Thyroid gland (tissue), 4 donors: ENCODE measurements at regions not wholly inside any gene's neighbourhood (a gene's known extent, or its start where the extent isn't known, plus 50 kb on each side); places are given as distances from the start of the nearest gene placed in this dataset. TPM values are rescaled to one million over a fixed set of nuclear protein-coding genes. Genes with fewer than 3 reads are reported as not detected.

ENCODE experiments used
- DNase-seq, 2 donors: peaks; one replicate each; pipeline ENCODE4 v3.0.0-alpha.2; 2019
- H3K27ac ChIP-seq, 3 donors: fragments of 200-600 bp; sonication (generic); 1 replicate in 2 of 3; 2 replicates in 1 of 3; pipeline ENCODE4 v1.5.1; 2016 to 2019; ENCODE audit warnings: mild to moderate bottlenecking in 1 of 3, moderate library complexity in 1 of 3
- H3K27me3 ChIP-seq: fragments of 200-600 bp; sonication (generic); one replicate; pipeline ENCODE4 v1.5.1; 2019
- H3K36me3 ChIP-seq, 2 donors: fragments of 200-600 bp; sonication (generic); one replicate each; pipeline ENCODE4 v1.5.1; 2016 to 2019
- H3K4me1 ChIP-seq, 2 donors: fragments of 200-600 bp; sonication (generic); one replicate each; pipeline ENCODE4 v1.5.1; 2017 to 2019
- H3K4me3 ChIP-seq, 3 donors: fragments of 200-600 bp; sonication (generic); replicated peaks in 1 of 3; 1 replicate in 2 of 3; 2 replicates in 1 of 3; pipeline ENCODE4 v1.5.1; 2016; ENCODE audit warnings: mild to moderate bottlenecking in 1 of 3
- H3K9me3 ChIP-seq: fragments of 200-600 bp; sonication (generic); one replicate; pipeline ENCODE4 v1.5.1; 2017
- CTCF ChIP-seq, 6 experiments: fragments of 200-600 bp in 3 of 6; fragments of 450-650 bp in 3 of 6; sonication (generic) in 3 of 6; IDR thresholded peaks; one replicate each; pipeline ENCODE4 v1.5.1; 2016 to 2019; ENCODE audit warnings: antibody characterized with exemption in 6 of 6, mild to moderate bottlenecking in 2 of 6, inconsistent platforms in 1 of 6, moderate library complexity in 1 of 6
- POLR2A ChIP-seq, 2 donors: fragments of 450-650 bp; IDR thresholded peaks; one replicate each; pipeline ENCODE4 v1.6.1; 2017; ENCODE audit warnings: antibody characterized with exemption in 2 of 2, mild to moderate bottlenecking in 2 of 2, moderate library complexity in 1 of 2
- WGBS, 2 donors: methylation state at CpG; one replicate each; pipeline ENCODE4 v1.1.5; 2017; 5-methylcytosine and 5-hydroxymethylcytosine counted together
- intact Hi-C: fragments of 100-400 bp; cut with DNase I; formaldehyde crosslinking; loops from one replicate; pipeline ENCODE4 v1.15.1; 2023
- small RNA-seq: library from RNA; depleted of rRNA; stranded (forward); fragments of <200 nt; gene quantifications from one replicate; pipeline ENCODE3, GENCODE V24; 2016

DNA sequence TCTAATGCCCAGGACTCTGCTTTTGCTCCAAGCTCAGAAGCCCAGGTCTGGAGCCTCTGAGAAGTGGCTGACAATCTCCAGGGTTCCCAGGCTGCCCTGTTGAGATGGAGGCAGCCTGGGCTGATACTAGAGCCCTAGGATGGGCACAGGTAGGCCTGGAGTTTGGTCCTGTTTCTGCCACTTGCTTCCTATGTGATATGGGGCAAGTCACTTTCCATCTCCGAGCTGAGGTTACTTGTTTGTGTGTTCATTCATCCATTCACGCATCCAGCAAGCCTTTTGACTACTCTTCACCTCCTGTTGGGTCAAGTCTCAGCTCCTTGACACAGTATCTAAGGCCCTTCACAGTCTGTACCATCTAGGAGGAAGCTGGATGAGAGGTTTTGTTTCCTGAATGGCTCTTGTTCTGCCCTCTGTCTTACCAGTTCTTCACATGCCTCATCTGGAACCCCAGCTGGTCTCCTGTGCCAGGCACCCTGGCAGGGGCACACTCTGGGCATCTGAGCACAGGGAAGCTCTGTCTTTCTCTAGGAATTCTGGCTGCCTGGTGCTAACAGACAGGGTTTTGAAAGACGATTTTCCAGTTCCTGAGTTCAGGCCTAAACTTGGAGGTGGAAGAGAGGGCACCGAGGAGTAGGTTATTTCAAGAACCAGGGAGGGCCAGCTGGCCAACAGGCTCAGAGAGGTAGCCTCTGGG, 53.2 kb upstream of the AMPD3 start:
- no peak for DNase-seq
- Histone ChIP-seq H3K4me3 (no peak overlapping the region), H3K9me3 (no peaks in the 10 kb centered on the region), H3K36me3 (no peaks in the 10 kb centered on the region), H3K4me1 (no peaks in the 10 kb centered on the region), H3K27ac (no peak overlapping the region), H3K27me3 (no peaks in the 10 kb centered on the region)
- TF ChIP-seq POLR2A (IDR thresholded peaks at IDR 0.05) (no peak), CTCF (IDR thresholded peaks at IDR 0.05) (no peak)
- 62 to 73% methylated on average over 4 of the region's 4 CpGs for WGBS, 2 donors
- intact Hi-C loops, result loop anchor here (10.0 kb wide), 1 partner anchor 253 kb away; no protein-coding TSS in a partner anchor

Small RNA genes lying in the stretch of these regions (small RNA-seq; reads per million reads assigned to genes)
- gene RNU6ATAC33P, result not detected
